GM06990 (cell line): ENCODE measurements at regions not wholly inside any gene's neighbourhood (a gene's known extent, or its start where the extent isn't known, plus 50 kb on each side); places are given as distances from the start of the nearest gene placed in this dataset.

Experiments
- DNase-seq: peaks from one replicate; pipeline ENCODE4 v3.0.0-alpha.2; 2011; ENCODE audit not compliant: insufficient read length; ENCODE audit errors: extremely low read depth
- H3K27me3 ChIP-seq: replicated peaks from 2 replicates; pipeline ENCODE4 v1.6.0; 2011; ENCODE audit warnings: low read length; ENCODE audit not compliant: control insufficient read depth, insufficient read depth
- H3K36me3 ChIP-seq: 2 replicates; pipeline ENCODE4 v1.5.1; 2011; ENCODE audit warnings: low read length; ENCODE audit not compliant: control insufficient read depth, insufficient read depth
- H3K4me3 ChIP-seq: replicated peaks from 2 replicates; pipeline ENCODE4 v1.5.1; 2011; ENCODE audit warnings: low read depth, mild to moderate bottlenecking, control low read depth, low read length
- TF ChIP-seq, protein P1 (sequence below): IDR thresholded peaks from 2 replicates; pipeline ENCODE4 v1.5.1; 2011; ENCODE audit warnings: low read length, control low read depth, mild to moderate bottlenecking, inconsistent platforms; ENCODE audit not compliant: insufficient read depth, poor library complexity, severe bottlenecking

DNA sequence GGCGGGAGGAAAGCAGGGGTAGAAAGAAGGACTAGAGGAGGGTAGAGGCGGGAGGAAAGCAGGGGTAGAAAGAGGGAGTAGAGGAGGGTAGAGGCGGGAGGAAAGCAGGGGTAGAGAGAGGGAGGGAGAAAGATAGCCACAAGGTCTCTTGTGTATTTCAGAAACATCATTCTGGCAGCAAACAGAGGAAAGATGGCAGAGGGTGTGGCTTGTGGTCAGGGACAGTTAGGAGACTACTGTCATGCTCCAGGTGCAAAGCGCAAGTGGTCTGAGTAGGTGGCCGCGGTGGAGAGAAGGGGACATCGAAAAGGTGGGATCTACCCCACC, 82.4 kb upstream of the TAF1B start:
- TF ChIP-seq, protein P1, sequence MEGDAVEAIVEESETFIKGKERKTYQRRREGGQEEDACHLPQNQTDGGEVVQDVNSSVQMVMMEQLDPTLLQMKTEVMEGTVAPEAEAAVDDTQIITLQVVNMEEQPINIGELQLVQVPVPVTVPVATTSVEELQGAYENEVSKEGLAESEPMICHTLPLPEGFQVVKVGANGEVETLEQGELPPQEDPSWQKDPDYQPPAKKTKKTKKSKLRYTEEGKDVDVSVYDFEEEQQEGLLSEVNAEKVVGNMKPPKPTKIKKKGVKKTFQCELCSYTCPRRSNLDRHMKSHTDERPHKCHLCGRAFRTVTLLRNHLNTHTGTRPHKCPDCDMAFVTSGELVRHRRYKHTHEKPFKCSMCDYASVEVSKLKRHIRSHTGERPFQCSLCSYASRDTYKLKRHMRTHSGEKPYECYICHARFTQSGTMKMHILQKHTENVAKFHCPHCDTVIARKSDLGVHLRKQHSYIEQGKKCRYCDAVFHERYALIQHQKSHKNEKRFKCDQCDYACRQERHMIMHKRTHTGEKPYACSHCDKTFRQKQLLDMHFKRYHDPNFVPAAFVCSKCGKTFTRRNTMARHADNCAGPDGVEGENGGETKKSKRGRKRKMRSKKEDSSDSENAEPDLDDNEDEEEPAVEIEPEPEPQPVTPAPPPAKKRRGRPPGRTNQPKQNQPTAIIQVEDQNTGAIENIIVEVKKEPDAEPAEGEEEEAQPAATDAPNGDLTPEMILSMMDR: no peak
- DNase-seq: no peak
- Histone ChIP-seq H3K36me3 (no peaks in the 10 kb centered on the region), H3K27me3 (no peaks in the 10 kb centered on the region), H3K4me3 (no peak overlapping the region)

DNA sequence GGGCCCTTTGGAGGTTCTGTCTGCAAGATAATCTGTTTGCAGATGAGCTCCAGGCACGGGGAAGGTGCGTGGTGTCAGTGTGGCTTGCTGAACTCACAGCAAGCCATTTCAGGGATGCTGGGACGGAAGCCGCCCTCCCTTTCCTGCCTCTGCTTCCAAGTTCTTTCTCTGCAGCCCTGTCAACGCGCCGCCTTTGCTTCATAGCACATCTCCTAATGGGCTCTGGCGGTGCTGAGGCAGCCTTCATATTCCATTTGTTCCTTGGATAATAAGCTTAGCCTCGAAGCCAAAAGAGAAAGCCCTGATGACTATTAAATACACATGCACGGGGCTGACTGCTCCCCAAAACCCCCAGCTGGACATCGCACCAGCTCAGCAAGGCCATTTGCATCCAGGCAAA, 81.7 kb upstream of the TAF1B start:
- H3K36me3 ChIP-seq: no peaks in the 10 kb centered on the region
- no peak overlapping the region for H3K4me3 ChIP-seq
- no peaks in the 10 kb centered on the region for H3K27me3 ChIP-seq
- DNase-seq: no peak
- TF ChIP-seq, protein P1: no peak

DNA sequence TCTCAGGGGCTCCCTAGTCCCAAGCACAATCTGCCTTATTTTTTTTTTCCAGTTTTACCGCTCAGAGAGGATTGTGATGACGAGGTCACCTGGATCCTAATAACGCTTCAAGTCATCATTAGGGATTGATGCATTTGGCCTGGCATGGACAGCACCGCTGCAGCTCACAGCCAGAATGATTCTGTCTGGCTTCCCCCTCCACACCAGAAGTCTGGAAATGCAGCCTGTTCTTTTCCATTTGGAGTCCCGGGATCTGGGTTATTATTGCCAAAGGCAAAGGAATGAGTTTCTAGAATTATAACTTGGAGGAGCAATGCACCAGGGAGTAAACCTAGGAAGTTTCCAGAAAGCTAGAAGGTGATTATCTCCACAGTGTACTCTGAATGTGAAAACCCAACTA, 81.1 kb upstream of the TAF1B start:
- TF ChIP-seq, protein P1: no peak
- no peak for DNase-seq
- Histone ChIP-seq H3K27me3 (no peaks in the 10 kb centered on the region), H3K36me3 (no peaks in the 10 kb centered on the region), H3K4me3 (no peak overlapping the region)

DNA sequence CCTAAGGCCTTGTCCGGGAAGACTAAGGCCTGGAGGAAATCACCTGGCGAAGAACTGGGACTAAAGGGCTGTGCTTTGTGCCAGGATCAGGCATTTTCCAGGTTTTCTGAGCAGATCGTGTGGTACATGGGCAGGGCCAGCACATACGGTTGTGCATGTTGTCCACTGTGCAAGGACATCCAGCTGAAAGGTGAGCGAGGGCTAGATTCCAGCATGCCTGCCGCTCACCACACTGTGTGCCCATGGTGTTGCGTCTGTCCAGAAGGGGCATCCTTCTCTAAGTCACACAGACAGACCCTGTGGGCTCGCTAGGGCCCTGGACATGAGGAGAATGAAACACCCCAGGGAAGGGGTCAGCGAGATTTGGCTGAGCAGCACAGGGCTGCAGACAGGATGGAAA, 80.3 kb upstream of the TAF1B start:
- Histone ChIP-seq H3K36me3 (no peaks in the 10 kb centered on the region), H3K27me3 (no peaks in the 10 kb centered on the region), H3K4me3 (no peak overlapping the region)
- no peak for DNase-seq
- TF ChIP-seq, protein P1: no peak

DNA sequence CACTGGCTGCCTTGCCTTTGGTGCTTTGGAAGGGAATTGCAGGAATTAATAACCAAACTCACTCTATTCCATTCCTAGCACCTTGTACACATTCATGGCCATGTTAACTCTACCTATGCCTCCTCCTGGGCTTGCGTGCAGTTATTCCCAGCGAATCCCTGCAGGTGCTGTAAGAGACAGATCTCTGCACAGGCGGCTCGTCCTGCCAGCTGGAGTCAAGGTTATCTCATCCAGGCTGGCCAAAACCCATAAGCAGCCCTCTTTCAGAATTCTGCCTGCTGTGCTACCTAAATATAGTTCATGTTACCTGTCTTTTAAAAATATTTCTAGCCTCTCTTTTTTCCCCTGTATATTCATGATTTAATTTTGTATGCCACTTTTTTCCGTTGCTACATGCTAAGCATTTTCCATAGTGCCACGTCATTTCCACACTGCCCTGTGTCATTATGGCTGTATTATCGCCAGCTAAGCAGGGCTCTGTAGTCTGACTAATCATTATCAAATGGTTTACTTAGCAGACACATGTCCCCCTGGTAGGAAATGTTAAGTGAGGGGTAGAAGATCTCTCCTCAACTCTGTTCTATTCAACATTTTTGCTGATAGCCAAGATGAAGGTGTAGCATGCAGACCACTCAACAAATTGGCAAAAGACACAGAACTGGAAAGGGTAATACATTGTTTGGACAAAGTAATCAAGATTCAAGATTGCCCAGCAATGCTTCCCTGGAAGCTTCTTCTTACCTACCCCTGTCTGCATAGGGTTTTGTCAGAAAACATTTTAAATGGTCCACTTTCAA, 79.7 kb upstream of the TAF1B start:
- DNase-seq: no peak
- TF ChIP-seq, protein P1: no peak
- no peaks in the 10 kb centered on the region for H3K27me3 ChIP-seq
- no peak overlapping the region for H3K4me3 ChIP-seq
- H3K36me3 ChIP-seq: no peaks in the 10 kb centered on the region
